DOHH2 (cell line): ENCODE measurements at regions not wholly inside any gene's neighbourhood (a gene's known extent, or its start where the extent isn't known, plus 50 kb on each side); places are given as distances from the start of the nearest gene placed in this dataset.
"Not testable (repeated sequence)": the region's sequence is repeated elsewhere in the genome, so short reads cannot be mapped to it uniquely, and the experiment has no call there.

Experiments
- H3F3A ChIP-seq: fragments of 200-600 bp; sonication (generic), shearing (Covaris generic); 2 replicates; pipeline ENCODE4 v1.6.0; 2016; ENCODE audit warnings: antibody characterized with exemption, mild to moderate bottlenecking; ENCODE audit not compliant: control insufficient read depth, insufficient read depth
- H3K27ac ChIP-seq: fragments of 200-600 bp; sonication (generic); 2 replicates; pipeline ENCODE4 v1.5.1; 2014; ENCODE audit warnings: low read depth, mild to moderate bottlenecking, low read length, moderate library complexity
- H3K27me3 ChIP-seq: fragments of 200-600 bp; sonication (generic); 2 replicates; pipeline ENCODE4 v1.6.1; 2014; ENCODE audit warnings: mild to moderate bottlenecking, low read length, mixed read lengths; ENCODE audit not compliant: control insufficient read depth
- H3K36me3 ChIP-seq: fragments of 200-600 bp; sonication (generic); 2 replicates; pipeline ENCODE4 v1.6.1; 2014; ENCODE audit warnings: mild to moderate bottlenecking, low read length, moderate library complexity, mixed read lengths; ENCODE audit not compliant: control insufficient read depth
- H3K4me1 ChIP-seq: fragments of 200-600 bp; sonication (generic); 2 replicates; pipeline ENCODE4 v1.6.1; 2014; ENCODE audit warnings: mild to moderate bottlenecking, low read length, mixed read lengths; ENCODE audit not compliant: control insufficient read depth
- H3K4me2 ChIP-seq: fragments of 200-600 bp; sonication (generic); 2 replicates; pipeline ENCODE4 v1.6.0; 2014; ENCODE audit warnings: mild to moderate bottlenecking, low read length, moderate library complexity
- H3K4me3 ChIP-seq: fragments of 200-600 bp; sonication (generic); 2 replicates; pipeline ENCODE4 v1.5.1; 2014; ENCODE audit warnings: mild to moderate bottlenecking, low read length, mixed read lengths
- H3K79me2 ChIP-seq: fragments of 200-600 bp; sonication (generic); 2 replicates; pipeline ENCODE4 v1.6.1; 2014; ENCODE audit warnings: mild to moderate bottlenecking, low read length, mixed read lengths; ENCODE audit not compliant: control insufficient read depth
- H3K9me2 ChIP-seq: fragments of 200-600 bp; sonication (generic); replicated peaks from 2 replicates; pipeline ENCODE4 v1.6.1; 2014; ENCODE audit warnings: mild to moderate bottlenecking, low read length, mixed read lengths; ENCODE audit not compliant: control insufficient read depth
- H3K9me3 ChIP-seq: fragments of 200-600 bp; sonication (generic); 2 replicates; pipeline ENCODE4 v1.6.1; 2014; ENCODE audit warnings: antibody characterized with exemption, low read length, mixed read lengths; ENCODE audit not compliant: control insufficient read depth, insufficient read depth
- H4K20me1 ChIP-seq: fragments of 200-600 bp; sonication (generic); 2 replicates; pipeline ENCODE4 v1.6.0; 2014; ENCODE audit warnings: low read depth, mild to moderate bottlenecking, antibody characterized with exemption, low read length, moderate library complexity; ENCODE audit not compliant: control insufficient read depth, insufficient read depth
- EZH2phosphoT487 ChIP-seq: fragments of 200-600 bp; sonication (generic); IDR thresholded peaks from 2 replicates; pipeline ENCODE4 v1.6.1; 2017; ENCODE audit warnings: borderline replicate concordance, mild to moderate bottlenecking, antibody characterized with exemption, low read length, moderate library complexity, mixed read lengths
- TF ChIP-seq, protein P1 (sequence below): fragments of 200-600 bp; sonication (generic); IDR thresholded peaks from one replicate; pipeline ENCODE4 v1.5.1; 2014; ENCODE audit warnings: antibody characterized with exemption, mild to moderate bottlenecking, low read depth, low read length; ENCODE audit not compliant: poor library complexity, severe bottlenecking

- TF ChIP-seq, protein P1, sequence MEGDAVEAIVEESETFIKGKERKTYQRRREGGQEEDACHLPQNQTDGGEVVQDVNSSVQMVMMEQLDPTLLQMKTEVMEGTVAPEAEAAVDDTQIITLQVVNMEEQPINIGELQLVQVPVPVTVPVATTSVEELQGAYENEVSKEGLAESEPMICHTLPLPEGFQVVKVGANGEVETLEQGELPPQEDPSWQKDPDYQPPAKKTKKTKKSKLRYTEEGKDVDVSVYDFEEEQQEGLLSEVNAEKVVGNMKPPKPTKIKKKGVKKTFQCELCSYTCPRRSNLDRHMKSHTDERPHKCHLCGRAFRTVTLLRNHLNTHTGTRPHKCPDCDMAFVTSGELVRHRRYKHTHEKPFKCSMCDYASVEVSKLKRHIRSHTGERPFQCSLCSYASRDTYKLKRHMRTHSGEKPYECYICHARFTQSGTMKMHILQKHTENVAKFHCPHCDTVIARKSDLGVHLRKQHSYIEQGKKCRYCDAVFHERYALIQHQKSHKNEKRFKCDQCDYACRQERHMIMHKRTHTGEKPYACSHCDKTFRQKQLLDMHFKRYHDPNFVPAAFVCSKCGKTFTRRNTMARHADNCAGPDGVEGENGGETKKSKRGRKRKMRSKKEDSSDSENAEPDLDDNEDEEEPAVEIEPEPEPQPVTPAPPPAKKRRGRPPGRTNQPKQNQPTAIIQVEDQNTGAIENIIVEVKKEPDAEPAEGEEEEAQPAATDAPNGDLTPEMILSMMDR, result no peak
- no peak for TF ChIP-seq EZH2phosphoT487
- no peaks in the 10 kb centered on the region for H3K9me3 ChIP-seq
- H3K27ac ChIP-seq, result no peak overlapping the region
- H3K9me2 ChIP-seq, result no peaks in the 10 kb centered on the region
- no peak overlapping the region for H3K4me3 ChIP-seq
- H3K79me2 ChIP-seq, result no peaks in the 10 kb centered on the region
- H3F3A ChIP-seq, result no peaks in the 10 kb centered on the region
- no peaks in the 10 kb centered on the region for H3K36me3 ChIP-seq
- H4K20me1 ChIP-seq, result no peaks in the 10 kb centered on the region
- no peaks in the 10 kb centered on the region for H3K4me1 ChIP-seq
- H3K4me2 ChIP-seq, result no peak overlapping the region
- H3K27me3 ChIP-seq, result no peaks in the 10 kb centered on the region
Measured at GRCh38 chr3:104245981-104246380, 1120.7 kb upstream of the ALCAM start.

- Histone ChIP-seq H3K9me2 (no peaks in the 10 kb centered on the region), H3K9me3 (no peaks in the 10 kb centered on the region), H3K36me3 (no peaks in the 10 kb centered on the region), H3K4me3 (no peak overlapping the region), H3F3A (no peaks in the 10 kb centered on the region), H3K27me3 (no peaks in the 10 kb centered on the region), H3K4me1 (no peaks in the 10 kb centered on the region), H3K27ac (no peak overlapping the region), H3K4me2 (no peak overlapping the region), H4K20me1 (no peaks in the 10 kb centered on the region), H3K79me2 (no peaks in the 10 kb centered on the region)
- TF ChIP-seq EZH2phosphoT487, result no peak
- TF ChIP-seq, protein P1, result no peak
Measured at GRCh38 chr3:104257486-104257885, 1109.2 kb upstream of the ALCAM start.

DNA sequence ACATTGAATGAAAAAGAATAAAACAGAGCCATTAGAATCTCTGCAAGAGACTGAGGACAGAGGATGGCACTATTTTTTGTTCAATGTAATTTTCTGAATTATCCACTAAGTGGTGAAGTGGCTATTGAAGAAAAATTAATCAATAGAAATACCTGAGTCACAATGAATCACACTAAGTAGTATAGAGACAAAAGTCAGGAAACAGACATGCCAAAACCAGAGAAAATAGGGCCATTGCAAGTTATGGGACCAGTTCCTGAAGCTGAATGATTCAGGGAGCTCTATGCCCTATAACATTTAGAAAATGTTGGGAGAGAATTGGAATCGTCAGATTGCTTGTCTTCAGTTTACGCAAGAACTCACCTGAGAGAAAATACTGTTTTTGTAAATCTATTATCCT, 1103.2 kb upstream of the ALCAM start:
- H3K4me2 ChIP-seq, result no peak overlapping the region
- H3F3A ChIP-seq, result no peaks in the 10 kb centered on the region
- no peaks in the 10 kb centered on the region for H3K36me3 ChIP-seq
- no peaks in the 10 kb centered on the region for H3K79me2 ChIP-seq
- H3K9me3 ChIP-seq, result no peaks in the 10 kb centered on the region
- H4K20me1 ChIP-seq, result no peaks in the 10 kb centered on the region
- H3K27me3 ChIP-seq, result no peaks in the 10 kb centered on the region
- no peak overlapping the region for H3K4me3 ChIP-seq
- TF ChIP-seq, protein P1, result no peak
- TF ChIP-seq EZH2phosphoT487, result no peak
- H3K27ac ChIP-seq, result no peak overlapping the region
- no peaks in the 10 kb centered on the region for H3K4me1 ChIP-seq
- no peaks in the 10 kb centered on the region for H3K9me2 ChIP-seq

DNA sequence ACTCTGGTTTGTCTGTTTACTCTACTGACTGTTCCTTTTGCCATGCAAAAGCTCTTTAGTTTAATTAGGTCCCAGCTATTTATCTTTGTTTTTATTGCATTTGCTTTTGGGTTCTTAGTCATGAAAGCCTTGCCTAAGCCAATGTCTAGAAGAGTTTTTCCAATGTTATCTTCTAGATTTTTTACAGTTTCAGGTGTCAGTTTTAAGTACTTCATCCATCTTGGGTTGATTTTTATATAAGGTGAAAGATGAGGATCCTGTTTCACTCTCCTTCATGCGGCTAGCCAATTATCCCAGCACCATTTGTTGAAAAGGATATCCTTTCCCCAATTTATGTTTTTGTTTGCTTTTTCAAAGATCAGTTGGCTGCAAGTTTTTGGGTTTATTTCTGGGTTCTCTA, 1100.5 kb upstream of the ALCAM start:
- H3K79me2 ChIP-seq, H3K36me3 ChIP-seq, H4K20me1 ChIP-seq, H3F3A ChIP-seq, H3K9me2 ChIP-seq, H3K9me3 ChIP-seq, H3K4me2 ChIP-seq, H3K27ac ChIP-seq, H3K4me1 ChIP-seq, H3K27me3 ChIP-seq, H3K4me3 ChIP-seq: not testable (repeated sequence)
